ENCODE measurements at regions not wholly inside any gene's neighbourhood (a gene's known extent, or its start where the extent isn't known, plus 50 kb on each side); places are given as distances from the start of the nearest gene placed in this dataset.

GRCh38 chr12:80025638-80026037 is 73.7 kb upstream of the OTOGL start:
- Mint-ChIP-seq H3K9me3 (ENCODE audit: unreplicated experiment) (no peaks in the 10 kb centered on the region), H3K27me3 (ENCODE audit: insufficient read depth, unreplicated experiment) (peaks cover 3% of the 10 kb centered on the region), H3K4me3 (ENCODE audit: unreplicated experiment) (no peak overlapping the region), H3K27ac (ENCODE audit: unreplicated experiment) (no peak overlapping the region), H3K36me3 (ENCODE audit: insufficient read depth, unreplicated experiment) (no peaks in the 10 kb centered on the region), H3K4me1 (ENCODE audit: low read depth, unreplicated experiment) (no peaks in the 10 kb centered on the region)
- Histone ChIP-seq H3K27me3 (replicated peaks; ENCODE audit: control insufficient read depth, insufficient read depth, low read length) (no peaks in the 10 kb centered on the region), H3K9me3 (no peaks in the 10 kb centered on the region), H3K36me3 (ENCODE audit: control insufficient read depth, insufficient read depth, low read length) (no peaks in the 10 kb centered on the region), H3K4me1 (no peaks in the 10 kb centered on the region), H3K4me3 (ENCODE audit: low read depth, low read length) (no peak overlapping the region)
- ChIA-PET CTCF (no interaction called here), POLR2A (no interaction called here)
- no peak for DNase-seq
- no peak for TF ChIP-seq CTCF (IDR thresholded peaks at IDR 0.05; ENCODE audit: insufficient read depth in 1 of 2, low read depth in 1 of 2, low read length in 1 of 2, severe bottlenecking in 1 of 2, unreplicated experiment in 1 of 2)
- no TSS peak for BruUV-seq (replicated peaks)
- intact Hi-C loops (cut with micrococcal nuclease; ENCODE audit: unreplicated experiment): no loop called here

DNA sequence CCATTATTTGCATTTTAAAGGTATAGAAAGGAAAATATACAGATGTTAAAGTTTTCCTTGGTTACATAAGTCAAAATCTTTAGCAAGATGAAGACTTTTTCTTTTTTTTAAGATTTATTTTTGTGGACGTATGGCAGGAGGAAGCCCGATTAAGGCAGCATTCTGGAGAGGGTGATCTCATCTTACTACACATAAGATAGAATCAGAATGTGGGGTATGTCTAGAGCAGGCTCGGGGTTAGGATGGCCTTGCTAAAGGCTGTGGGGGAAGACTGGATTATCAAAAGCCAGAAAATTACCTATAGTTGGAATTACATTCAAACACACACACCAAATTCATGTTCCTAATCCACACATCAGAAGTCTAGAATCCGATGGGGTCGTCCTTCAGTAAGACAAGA is 79.6 kb upstream of the OTOGL start:
- no peak overlapping the region for H3K27ac Mint-ChIP-seq (ENCODE audit: unreplicated experiment)
- Histone ChIP-seq H3K27me3 (replicated peaks; ENCODE audit: control insufficient read depth, insufficient read depth, low read length) (no peaks in the 10 kb centered on the region), H3K9me3 (no peaks in the 10 kb centered on the region), H3K4me3 (ENCODE audit: low read depth, low read length) (no peak overlapping the region), H3K36me3 (ENCODE audit: control insufficient read depth, insufficient read depth, low read length) (no peaks in the 10 kb centered on the region), H3K4me1 (no peaks in the 10 kb centered on the region)
- no peak for DNase-seq
- TF ChIP-seq CTCF (IDR thresholded peaks at IDR 0.05; ENCODE audit: insufficient read depth in 1 of 2, low read depth in 1 of 2, low read length in 1 of 2, severe bottlenecking in 1 of 2, unreplicated experiment in 1 of 2): no peak
- H3K4me1 Mint-ChIP-seq (ENCODE audit: low read depth, unreplicated experiment): no peaks in the 10 kb centered on the region
- no peak overlapping the region for H3K4me3 Mint-ChIP-seq (ENCODE audit: unreplicated experiment)
- POLR2A ChIA-PET: no interaction called here
- H3K27me3 Mint-ChIP-seq (ENCODE audit: insufficient read depth, unreplicated experiment): peaks cover 2% of the 10 kb centered on the region
- CTCF ChIA-PET: no interaction called here
- no peaks in the 10 kb centered on the region for H3K9me3 Mint-ChIP-seq (ENCODE audit: unreplicated experiment)
- intact Hi-C loops (cut with micrococcal nuclease; ENCODE audit: unreplicated experiment): no loop called here
- no TSS peak for BruUV-seq (replicated peaks)
- H3K36me3 Mint-ChIP-seq (ENCODE audit: insufficient read depth, unreplicated experiment): no peaks in the 10 kb centered on the region

DNA sequence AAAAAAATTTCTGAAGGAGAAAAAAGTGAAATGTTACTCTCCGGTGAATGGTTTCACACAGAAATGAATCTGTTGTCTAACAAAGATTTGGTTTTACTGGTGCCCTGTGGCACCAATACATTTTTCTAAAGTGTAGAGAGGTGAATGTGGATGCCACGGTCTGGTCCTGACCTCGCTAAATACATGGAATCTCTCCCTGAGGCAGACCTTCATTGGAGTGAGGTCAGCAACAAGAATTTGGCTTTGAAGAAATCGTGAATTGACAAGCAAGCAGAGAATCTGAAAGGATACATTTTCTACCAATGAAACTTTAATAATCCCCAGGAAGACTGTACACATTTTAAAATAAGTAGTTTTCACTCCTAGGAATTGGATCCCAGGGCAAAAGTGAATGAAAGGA is 81.2 kb upstream of the OTOGL start:
- ChIA-PET POLR2A (no interaction called here), CTCF (no interaction called here)
- TF ChIP-seq CTCF (IDR thresholded peaks at IDR 0.05; ENCODE audit: insufficient read depth in 1 of 2, low read depth in 1 of 2, low read length in 1 of 2, severe bottlenecking in 1 of 2, unreplicated experiment in 1 of 2): no peak
- DNase-seq: no peak
- H3K4me3 ChIP-seq (ENCODE audit: low read depth, low read length): no peak overlapping the region
- intact Hi-C loops (cut with micrococcal nuclease; ENCODE audit: unreplicated experiment): no loop called here
- H3K4me1 ChIP-seq: no peaks in the 10 kb centered on the region
- Mint-ChIP-seq H3K9me3 (ENCODE audit: unreplicated experiment) (no peaks in the 10 kb centered on the region), H3K27me3 (ENCODE audit: insufficient read depth, unreplicated experiment) (peaks cover 3% of the 10 kb centered on the region), H3K4me3 (ENCODE audit: unreplicated experiment) (no peak overlapping the region), H3K36me3 (ENCODE audit: insufficient read depth, unreplicated experiment) (no peaks in the 10 kb centered on the region), H3K27ac (ENCODE audit: unreplicated experiment) (no peak overlapping the region), H3K4me1 (ENCODE audit: low read depth, unreplicated experiment) (no peaks in the 10 kb centered on the region)
- no TSS peak for BruUV-seq (replicated peaks)
- H3K27me3 ChIP-seq (replicated peaks; ENCODE audit: control insufficient read depth, insufficient read depth, low read length): no peaks in the 10 kb centered on the region
- no peaks in the 10 kb centered on the region for H3K9me3 ChIP-seq
- no peaks in the 10 kb centered on the region for H3K36me3 ChIP-seq (ENCODE audit: control insufficient read depth, insufficient read depth, low read length)
